ENCODE measurements at regions not wholly inside any gene's neighbourhood (a gene's known extent, or its start where the extent isn't known, plus 50 kb on each side); places are given as distances from the start of the nearest gene placed in this dataset.

GRCh38 chrX:46447384-46447783 lies 97.8 kb downstream of the ZNF674 start:
- no peak for DNase-seq

GRCh38 chrX:46446727-46447378 lies 98.4 kb downstream of the ZNF674 start:
- peak; percentile 94 for DNase-seq

- DNase-seq: no peak
Measured at GRCh38 chrX:46444011-46444410, 101.2 kb downstream of the ZNF674 start.

GRCh38 chrX:46436744-46437143 lies 108.5 kb downstream of the ZNF674 start:
- no peak for DNase-seq

GRCh38 chrX:46433892-46434291 lies 111.3 kb downstream of the ZNF674 start:
- DNase-seq: no peak

- peak; percentile 86 for DNase-seq
Measured at GRCh38 chrX:46408553-46409407, 136.4 kb downstream of the ZNF674 start.

GRCh38 chrX:46407753-46408130 lies 137.5 kb downstream of the ZNF674 start:
- no peak for DNase-seq

GRCh38 chrX:46407036-46407752 lies 138.0 kb downstream of the ZNF674 start:
- DNase-seq: no peak

GRCh38 chrX:46404774-46405173 lies 140.4 kb downstream of the ZNF674 start:
- no peak for DNase-seq

GRCh38 chrX:46400530-46401443 lies 144.4 kb downstream of the ZNF674 start:
- no peak for DNase-seq

- DNase-seq: no peak
Measured at GRCh38 chrX:46398874-46399273, 146.3 kb downstream of the ZNF674 start.

GRCh38 chrX:46398126-46398525 lies 147.1 kb downstream of the ZNF674 start:
- no peak for DNase-seq

- DNase-seq: no peak
Measured at GRCh38 chrX:46386511-46386910, 158.7 kb downstream of the ZNF674 start.

GRCh38 chrX:46383006-46383405 lies 162.2 kb downstream of the ZNF674 start:
- DNase-seq: no peak

- DNase-seq: no peak
Measured at GRCh38 chrX:46382595-46382994, 162.6 kb downstream of the ZNF674 start.

- peak; percentile 67 for DNase-seq
Measured at GRCh38 chrX:46381630-46382029, 163.6 kb downstream of the ZNF674 start.

- no peak for DNase-seq
Measured at GRCh38 chrX:46380148-46380752, 165.0 kb downstream of the ZNF674 start.

GRCh38 chrX:46376246-46376885 lies 168.9 kb downstream of the ZNF674 start:
- DNase-seq: peak; percentile 65

- DNase-seq: no peak
Measured at GRCh38 chrX:46375831-46376230, 169.4 kb downstream of the ZNF674 start.

- no peak for DNase-seq
Measured at GRCh38 chrX:46374371-46374770, 170.8 kb downstream of the ZNF674 start.

- no peak for DNase-seq
Measured at GRCh38 chrX:46367491-46367890, 177.7 kb downstream of the ZNF674 start.

Data from activated effector memory CD4-positive, alpha-beta T cell treated with anti-CD3 and anti-CD28 coated beads, Interleukin-2, amount 50 U/mL, for 16 hours (primary cell).